HG03439 (cell line): ENCODE measurements at regions not wholly inside any gene's neighbourhood (a gene's known extent, or its start where the extent isn't known, plus 50 kb on each side); places are given as distances from the start of the nearest gene placed in this dataset.
"Not testable (repeated sequence)": the region's sequence is repeated elsewhere in the genome, so short reads cannot be mapped to it uniquely, and the experiment has no call there.

Experiments used
- ATAC-seq: cut with Tn5 transposase; IDR thresholded peaks from one replicate; pipeline ENCODE4 v1.9.1; 2021; ENCODE audit warnings: mild to moderate bottlenecking, moderate library complexity; ENCODE audit not compliant: unreplicated experiment

- ATAC-seq, result no peak
These were observed 83.4 kb upstream of the GSE1 start for GRCh38 chr16:85529489-85530369.

GRCh38 chr16:85530370-85530739 lies 82.8 kb upstream of the GSE1 start:
- no peak for ATAC-seq

DNA sequence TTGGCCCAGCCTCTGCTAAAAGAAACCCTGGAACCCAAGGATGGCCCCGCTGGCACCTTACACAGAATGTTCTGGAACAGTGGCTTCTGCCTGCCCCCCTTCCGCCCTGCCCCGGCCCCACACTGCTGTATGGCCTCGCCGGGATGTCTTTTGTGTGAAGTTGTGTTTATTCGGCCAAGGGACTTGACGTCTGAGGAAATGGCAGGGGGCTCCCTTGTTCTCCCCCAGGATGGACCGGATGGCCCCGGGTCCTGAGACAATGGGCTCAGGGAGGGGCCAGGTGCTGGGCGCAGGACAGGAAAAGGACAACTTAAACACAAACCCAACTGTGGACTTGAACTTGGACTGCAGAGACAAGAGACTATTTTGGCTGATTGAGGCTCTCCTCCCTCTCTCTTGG lies 81.6 kb upstream of the GSE1 start:
- no peak for ATAC-seq

DNA sequence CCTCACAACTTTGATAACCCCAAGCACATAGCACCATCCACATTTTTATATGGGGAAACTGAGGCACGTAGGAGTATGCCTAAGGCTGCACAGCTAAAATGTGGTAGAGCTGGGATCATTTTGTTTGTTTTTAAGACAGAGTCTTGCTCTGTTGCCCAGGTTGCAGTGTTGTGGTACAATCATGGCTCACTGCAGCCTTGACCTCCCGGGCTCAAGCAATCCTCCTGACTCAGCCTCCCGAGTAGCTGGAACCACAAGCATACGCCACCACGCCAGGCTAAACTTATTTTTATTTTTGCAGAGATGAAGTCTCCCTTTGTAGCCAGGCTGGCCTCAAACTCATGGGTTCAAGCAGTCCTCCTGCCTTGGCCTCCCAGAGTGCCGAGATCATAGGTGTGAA lies 81.0 kb upstream of the GSE1 start:
- ATAC-seq, result no peak

DNA sequence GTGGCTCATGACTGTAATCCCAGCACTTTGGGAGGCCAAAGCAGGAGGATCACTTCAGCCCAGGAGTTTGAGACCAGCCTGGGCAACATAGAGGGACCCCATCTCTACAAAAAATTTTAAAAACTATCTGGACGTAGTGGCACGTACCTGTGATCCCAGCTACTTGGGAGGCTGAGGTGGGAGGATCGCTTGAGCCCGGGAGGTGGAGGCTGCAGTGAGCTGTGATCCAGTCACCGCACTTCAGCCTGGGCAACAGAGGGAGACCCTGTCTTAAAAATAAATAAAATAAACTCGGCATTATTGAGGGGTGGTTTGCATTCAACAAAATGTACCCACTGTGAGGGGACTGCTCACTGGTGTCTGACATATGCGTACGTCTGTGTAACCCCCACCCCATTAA lies 79.5 kb upstream of the GSE1 start:
- ATAC-seq, result not testable (repeated sequence)

- ATAC-seq, result no peak
These were observed 78.4 kb upstream of the GSE1 start for GRCh38 chr16:85534536-85535351.

GRCh38 chr16:85535352-85536072 lies 77.6 kb upstream of the GSE1 start:
- no peak for ATAC-seq

- no peak for ATAC-seq
These were observed 77.1 kb upstream of the GSE1 start for GRCh38 chr16:85536073-85536410.

DNA sequence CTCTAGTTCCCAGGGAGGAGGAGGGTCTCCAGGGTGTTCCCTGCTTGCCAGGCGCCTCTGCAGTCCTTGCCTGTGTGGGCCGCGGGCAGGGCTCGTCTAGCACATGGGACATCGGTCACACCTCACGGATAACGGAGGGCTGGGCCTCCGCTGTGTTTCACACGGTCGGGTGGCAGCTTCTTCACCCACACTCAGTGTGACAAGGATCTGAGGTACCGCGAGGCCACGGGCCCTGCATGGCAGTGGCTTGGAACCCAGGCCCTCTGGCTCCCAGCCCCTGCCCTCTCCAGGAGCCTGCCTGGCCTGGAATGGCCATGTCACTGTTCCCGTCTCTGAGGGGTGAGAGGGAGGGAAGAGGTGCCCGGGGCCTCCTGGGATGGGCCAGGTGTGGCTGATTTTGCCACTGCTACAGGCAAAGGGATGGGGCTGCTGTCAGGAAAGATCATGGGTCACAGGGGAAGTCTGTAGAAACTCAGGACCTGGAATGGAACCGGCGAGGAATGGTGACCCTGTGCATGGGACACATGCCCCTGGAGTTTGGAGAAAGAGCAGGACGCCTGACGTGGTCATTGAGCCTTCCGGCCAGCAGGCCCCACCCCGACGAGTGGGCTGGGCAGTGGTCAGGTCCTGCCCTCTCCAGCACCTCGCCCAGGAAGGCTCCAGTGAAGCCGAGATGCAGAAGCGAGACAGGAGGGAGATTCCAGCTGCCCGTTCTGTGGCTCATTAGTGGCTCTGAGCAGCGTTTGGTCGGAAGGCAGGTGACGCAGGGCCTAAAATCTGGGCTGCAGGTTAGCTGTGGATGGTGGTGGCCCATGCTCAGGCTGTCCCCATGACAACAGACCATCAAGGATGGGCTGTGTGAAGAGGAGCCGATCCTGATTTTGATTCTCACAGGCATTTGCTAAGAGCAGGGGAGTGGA lies 76.5 kb upstream of the GSE1 start:
- ATAC-seq, result no peak

GRCh38 chr16:85537331-85537788 lies 75.8 kb upstream of the GSE1 start:
- no peak for ATAC-seq

DNA sequence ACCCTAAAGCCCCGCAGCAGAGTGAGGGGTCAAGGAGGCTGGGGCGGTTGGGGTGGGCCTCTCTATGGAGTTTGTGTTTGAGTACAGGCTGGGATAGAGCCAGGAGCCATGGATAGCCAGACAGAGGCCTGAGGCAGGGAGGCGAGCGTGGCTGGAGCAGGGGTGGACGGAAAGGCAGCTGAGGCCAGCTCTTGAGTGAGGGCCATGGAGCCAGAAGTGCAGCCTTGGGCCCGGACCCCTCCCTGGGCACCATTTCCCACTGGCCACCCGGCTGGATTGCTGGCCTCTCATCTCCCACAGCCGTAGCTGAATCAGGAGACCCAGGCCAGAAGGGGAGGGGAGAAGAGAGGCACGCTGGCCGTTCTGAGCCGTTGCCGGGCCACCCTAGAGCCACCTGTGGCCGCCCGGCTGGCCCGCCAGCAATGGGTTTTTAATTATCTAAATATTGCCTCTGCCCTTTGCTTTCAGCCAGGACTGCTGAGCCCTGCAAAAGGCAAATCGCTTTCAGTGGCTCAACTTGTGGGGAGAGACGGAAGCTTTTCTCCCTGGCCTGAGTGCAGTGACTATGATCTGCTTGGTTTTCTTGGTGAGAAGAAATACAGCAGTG lies 75.2 kb upstream of the GSE1 start:
- ATAC-seq, result no peak

- no peak for ATAC-seq
These were observed 74.0 kb upstream of the GSE1 start for GRCh38 chr16:85539084-85539483.

DNA sequence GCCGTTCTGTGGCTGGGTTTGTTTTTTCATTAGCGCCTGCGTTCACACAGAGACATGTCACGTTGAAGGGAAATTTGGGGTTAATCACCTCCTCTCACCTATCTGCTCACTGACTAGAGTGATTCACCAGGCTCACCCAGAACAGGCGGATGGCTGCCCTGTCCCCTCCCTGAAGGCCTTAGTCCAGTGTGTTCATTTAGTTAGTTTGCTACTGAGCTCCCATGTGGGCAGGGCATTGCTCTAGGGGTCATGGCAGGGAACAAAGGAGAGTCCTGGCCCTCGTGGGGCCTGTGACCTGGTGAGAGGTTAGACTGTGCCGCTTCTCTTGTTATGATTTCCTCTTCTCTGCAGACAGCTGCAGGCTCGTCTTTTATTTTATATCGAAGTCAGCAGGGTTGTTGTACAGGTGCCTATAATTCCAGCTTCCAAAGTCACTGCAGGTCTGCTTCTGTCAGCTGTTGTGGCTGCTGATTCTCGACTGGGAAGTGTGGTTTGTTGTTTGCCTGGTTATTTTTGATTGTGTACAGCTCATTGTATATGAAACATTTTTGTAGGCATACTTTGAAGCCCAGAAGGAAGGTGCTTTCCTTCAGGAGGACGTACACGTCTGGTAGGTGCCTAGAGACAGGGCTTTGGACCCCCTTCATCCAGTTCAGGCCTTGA lies 73.4 kb upstream of the GSE1 start:
- ATAC-seq, result no peak

DNA sequence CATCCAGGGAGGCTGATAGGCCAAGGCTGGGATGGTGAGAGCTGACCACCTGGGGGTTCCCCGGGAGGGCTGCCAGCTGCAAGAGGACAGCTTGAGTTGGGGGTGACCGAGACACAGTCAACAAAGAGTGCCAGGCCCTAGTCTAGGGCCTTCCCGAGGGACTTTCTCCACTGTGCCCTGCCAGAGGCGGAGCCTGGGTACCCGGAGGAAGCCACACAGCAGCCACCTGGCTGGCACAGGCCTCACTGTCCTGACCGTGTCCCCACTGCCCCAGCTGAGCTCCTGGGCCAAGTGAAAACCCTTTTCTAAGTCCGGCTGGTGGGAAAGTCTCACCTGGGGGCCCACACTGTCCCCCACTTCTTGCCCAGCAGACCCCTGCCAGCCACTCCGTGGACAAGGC lies 71.9 kb upstream of the GSE1 start:
- no peak for ATAC-seq

GRCh38 chr16:85541619-85541979 lies 71.5 kb upstream of the GSE1 start:
- no peak for ATAC-seq

GRCh38 chr16:85541980-85542900 lies 70.9 kb upstream of the GSE1 start:
- no peak for ATAC-seq

- no peak for ATAC-seq
These were observed 69.6 kb upstream of the GSE1 start for GRCh38 chr16:85543536-85543935.

DNA sequence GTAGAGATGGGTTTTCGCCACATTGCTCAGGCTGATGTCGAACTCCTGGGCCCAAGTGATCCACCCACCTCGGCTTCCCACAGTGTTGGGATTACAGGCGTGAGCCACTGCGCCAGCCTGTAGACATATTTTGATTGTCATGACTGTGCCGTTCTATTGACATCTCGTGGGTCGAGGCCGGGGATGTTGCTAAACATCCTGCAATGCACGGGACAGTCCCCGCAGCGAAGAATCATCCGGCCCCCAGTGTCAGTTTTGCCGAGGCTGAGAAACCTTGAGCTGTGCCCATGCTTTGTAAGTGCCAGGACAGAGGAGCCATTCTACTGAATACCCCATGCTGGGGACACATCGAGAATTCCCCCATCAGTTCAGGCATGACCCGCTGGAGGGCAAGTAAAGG lies 69.1 kb upstream of the GSE1 start:
- ATAC-seq, result no peak

DNA sequence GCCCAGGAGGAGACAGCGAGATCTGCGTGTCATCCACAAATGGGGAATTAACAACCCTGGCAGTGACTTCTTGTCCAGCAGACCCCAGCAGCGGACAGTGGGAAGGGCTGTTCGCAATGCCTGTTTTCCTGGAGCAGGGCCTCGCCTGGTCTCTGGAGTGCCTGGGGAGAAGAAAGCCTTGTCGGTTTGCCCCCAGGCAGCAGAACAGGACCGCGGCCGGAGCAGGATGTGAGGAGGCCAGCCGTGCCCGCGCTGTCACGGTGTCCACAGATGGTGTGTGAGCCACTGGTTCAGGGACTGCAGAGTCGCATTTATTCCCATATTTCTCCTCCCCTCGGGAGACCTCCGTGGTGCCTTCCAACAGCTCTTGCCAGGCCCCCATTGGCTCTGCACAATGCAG lies 68.5 kb upstream of the GSE1 start:
- no peak for ATAC-seq
